NCI-H226 (cell line): ENCODE measurements at regions not wholly inside any gene's neighbourhood (a gene's known extent, or its start where the extent isn't known, plus 50 kb on each side); places are given as distances from the start of the nearest gene placed in this dataset.
A peak's percentile ranks its signal among the peaks of the same experiment; 100 is the strongest.
"Not testable (repeated sequence)": the region's sequence is repeated elsewhere in the genome, so short reads cannot be mapped to it uniquely, and the experiment has no call there.

ENCODE experiments used
- DNase-seq: peaks from one replicate; pipeline ENCODE4 v3.0.0-alpha.2; 2015

- no peak for DNase-seq
These were observed 780.9 kb downstream of the RPS29 start for GRCh38 chr14:48805315-48805714.

DNA sequence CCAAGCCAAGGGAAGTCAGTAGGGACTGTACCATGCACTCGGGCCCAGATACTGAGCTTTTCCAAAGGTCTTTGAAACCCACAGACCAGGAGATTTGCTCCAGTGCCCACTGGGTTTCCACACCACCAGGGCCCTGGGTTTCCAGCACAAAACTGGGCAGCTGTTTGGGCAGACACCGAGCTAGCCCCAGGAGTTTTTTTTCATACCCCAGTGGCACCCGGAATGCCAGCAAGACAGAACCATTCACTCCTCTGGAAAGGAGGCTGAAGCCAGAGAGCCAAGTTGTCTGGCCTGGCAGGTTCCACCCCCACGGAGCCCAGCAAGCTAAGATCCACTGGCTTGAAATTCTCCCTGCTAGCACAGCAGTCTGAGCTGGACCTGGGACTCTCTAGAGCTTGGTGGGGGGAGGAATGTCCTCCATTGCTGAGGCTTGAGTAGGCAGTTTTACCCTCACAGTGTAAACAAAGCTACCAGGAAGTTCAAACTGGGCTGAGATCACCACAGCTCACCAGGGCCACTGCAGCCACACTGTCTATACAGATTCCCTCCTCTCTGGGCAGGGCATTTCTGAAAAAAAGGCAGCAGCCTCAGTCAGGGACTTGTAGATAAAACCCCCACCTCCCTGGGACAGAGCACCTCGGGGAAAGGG is 793.7 kb downstream of the RPS29 start:
- peak; percentile 31 for DNase-seq

DNA sequence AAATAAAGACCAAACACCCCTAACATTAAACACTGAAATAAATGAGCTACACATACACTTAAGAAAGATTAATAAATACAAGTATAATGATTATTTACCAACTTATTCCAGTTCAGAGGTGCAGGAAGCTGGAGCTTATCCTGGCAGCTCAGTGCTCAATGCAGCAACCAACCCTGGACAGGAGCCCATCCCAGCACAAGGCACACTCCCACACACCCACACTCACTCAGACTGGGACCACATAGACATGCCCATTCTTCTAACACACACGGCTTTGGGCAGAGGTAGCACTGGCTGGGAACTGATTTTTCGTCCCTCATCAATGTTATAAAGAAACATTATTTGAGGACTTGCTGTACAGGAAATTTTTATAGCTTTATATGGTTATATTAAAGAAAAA is 797.4 kb downstream of the RPS29 start:
- peak; percentile 67 for DNase-seq

DNA sequence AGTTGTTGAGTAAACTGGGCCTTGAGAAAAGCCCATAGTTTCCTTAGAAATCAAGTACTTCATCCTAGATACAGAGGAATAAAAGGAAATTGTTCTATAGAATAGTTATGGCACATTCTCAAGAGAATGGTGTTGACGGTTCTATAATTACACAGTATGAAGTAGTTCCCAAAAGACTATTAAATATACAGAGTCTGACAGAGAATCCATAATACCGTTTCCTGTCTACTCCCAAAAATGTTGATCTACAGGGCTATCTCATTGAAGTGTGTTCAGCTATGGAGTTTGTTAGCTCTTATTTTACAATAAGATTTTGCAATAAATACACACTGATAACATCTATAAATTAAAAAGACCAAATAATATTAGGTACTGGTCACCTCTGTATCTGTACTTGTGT is 799.7 kb downstream of the RPS29 start:
- DNase-seq = no peak

DNA sequence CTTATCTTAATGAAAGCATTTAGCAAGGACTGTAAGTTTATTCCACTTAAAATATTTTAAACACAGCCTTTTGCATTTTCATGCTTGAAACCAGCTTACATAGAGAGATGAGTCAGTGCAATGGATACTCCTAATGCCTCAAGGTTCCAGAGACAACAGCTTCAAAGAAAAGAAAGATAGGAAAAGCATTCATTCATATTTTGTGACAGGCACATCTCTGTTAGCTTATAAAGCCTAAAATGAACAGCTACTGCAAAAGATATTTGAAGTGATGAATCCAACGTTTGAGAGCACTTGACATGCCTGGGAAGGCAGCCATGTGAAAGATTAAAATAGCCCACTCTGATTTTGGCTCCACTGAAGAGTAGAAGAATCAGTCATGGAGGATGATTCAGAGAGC is 814.5 kb downstream of the RPS29 start:
- peak; percentile 90 for DNase-seq

- DNase-seq = no peak
These were observed 834.9 kb downstream of the RPS29 start for GRCh38 chr14:48751293-48751692.

- DNase-seq = no peak
These were observed 838.0 kb downstream of the RPS29 start for GRCh38 chr14:48748151-48748675.

GRCh38 chr14:48747561-48748089 is 838.6 kb downstream of the RPS29 start:
- no peak for DNase-seq

DNA sequence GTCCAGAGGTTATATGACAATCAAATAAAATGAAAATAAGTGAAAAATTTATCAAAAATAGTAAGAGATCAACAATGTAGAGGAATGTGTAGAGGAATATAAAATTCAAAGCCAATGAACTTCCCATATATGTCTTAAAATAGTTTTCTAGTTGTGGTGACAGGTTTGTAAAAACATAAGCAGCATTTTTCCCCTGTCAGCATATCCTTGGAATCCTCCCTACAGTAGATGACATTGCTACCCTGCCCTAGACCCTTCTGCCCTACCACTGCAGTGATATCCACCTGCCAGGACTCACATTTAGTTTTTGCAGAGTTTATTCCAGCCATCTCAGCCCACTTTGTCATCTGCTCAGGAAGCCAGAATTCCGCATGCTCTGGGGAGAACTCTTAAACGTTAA is 842.0 kb downstream of the RPS29 start:
- DNase-seq = no peak

DNA sequence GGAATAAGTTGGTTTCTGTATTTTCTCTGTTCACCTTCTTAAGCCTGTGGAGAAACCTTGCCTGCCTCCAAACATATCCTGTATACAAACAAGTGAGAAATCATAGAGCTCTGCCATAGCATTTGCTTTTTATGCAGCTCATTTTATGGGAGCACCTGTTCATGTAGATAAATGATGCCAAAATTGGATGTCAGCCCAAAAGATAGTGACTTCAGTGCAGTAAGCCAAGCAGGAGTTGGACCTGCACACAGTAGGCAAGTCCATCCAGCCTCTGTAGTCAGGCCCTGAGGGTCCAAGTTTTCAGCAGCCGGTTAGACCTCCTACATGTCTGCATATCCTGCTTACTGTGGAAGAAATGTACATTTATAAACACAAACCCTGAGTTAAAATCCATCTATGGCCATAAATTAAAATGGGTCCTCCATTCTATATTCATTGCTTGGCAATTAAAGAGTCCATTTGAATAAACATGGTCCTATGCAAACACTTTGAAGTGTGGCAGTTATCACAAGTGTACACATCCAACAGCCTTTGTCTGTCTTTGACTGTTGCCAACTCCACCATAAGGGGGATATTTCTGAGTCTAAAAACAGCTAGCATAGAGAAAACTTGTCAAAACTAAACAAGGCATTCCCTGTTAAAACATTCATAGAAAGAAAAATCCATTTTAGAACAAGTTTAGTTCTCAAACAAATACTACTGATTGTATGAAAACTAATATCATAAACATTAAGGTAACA is 847.8 kb downstream of the RPS29 start:
- no peak for DNase-seq

- DNase-seq = no peak
These were observed 850.6 kb downstream of the RPS29 start for GRCh38 chr14:48735607-48736006.

GRCh38 chr14:48731260-48731659 is 854.9 kb downstream of the RPS29 start:
- peak; percentile 53 for DNase-seq

- peak; percentile 84 for DNase-seq
These were observed 860.0 kb downstream of the RPS29 start for GRCh38 chr14:48726080-48726642.

- DNase-seq = peak; percentile 93
These were observed 861.0 kb downstream of the RPS29 start for GRCh38 chr14:48725051-48725734.

DNA sequence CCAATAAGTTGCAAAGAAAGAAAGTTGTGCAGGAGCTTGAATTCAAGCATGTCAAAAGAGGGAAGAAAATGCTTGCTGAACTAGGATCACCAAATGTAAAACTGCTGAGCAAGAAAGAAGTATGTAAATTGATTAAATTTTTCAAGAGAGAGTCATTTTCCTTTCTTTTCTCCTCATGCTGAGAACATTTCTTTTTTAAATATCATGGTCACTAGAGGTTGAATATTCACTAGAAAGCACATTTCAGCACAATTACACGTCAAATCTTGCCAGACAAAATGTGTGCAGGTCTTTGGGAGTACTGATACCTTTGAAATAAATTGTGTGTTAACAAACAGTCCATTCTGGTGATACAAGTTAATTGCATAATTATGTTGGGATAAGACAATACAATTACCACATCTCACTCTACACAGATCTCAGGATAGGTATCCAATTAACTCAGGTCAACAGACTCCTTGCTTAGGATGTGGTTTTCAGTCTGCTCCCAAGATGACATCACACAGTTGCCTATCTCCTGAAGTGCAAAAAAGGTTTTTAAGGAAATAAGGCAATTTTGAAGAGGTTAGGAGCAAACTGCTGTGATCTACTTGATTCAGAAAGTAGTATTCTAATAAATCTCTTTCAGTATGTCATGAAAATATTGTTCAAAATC is 862.2 kb downstream of the RPS29 start:
- peak; percentile 72 for DNase-seq

DNA sequence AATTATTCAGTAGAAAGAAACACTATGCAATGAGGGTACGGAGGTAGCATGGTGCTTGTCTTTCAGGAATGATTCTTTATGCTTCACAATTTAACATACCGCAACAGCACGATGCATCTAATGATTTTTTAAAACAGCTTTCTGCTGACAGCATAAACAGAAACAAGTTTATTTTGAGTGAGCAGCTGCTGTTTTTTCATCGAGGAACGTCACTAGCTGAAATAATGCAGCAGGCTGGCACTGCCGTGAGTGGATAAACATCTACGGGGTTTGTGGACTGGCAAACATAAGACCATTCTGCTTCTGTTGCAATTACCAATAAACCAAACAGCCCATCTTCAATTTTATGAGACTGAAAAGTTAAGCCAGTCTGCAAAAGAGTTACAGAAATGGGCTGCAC is 871.8 kb downstream of the RPS29 start:
- DNase-seq = no peak

GRCh38 chr14:48710133-48710532 is 876.0 kb downstream of the RPS29 start:
- DNase-seq = no peak

DNA sequence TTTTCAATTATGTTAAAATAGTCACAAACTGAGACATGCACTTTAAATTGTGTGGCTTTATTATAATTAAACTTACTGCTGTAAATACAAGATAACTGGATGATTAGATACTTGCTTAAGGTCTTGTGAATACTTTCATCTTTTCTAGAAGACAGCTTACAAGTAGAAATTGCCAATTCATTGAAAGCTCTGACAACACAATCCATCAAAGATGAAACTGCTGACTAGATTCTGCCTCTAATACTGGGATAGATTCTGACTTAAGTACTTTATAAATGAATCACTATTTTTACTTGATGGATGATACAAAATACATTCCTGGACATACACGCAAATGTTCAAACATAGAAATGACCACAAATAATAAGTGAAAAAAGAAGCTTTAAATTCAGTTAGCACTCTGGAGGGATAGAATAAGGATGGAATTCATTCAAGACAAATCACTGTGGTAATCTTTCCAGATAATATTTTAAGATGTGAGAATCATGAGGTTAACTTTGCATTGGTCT is 876.8 kb downstream of the RPS29 start:
- no peak for DNase-seq

GRCh38 chr14:48704639-48705038 is 881.5 kb downstream of the RPS29 start:
- no peak for DNase-seq

GRCh38 chr14:48703728-48704467 is 882.3 kb downstream of the RPS29 start:
- peak; percentile 74 for DNase-seq

DNA sequence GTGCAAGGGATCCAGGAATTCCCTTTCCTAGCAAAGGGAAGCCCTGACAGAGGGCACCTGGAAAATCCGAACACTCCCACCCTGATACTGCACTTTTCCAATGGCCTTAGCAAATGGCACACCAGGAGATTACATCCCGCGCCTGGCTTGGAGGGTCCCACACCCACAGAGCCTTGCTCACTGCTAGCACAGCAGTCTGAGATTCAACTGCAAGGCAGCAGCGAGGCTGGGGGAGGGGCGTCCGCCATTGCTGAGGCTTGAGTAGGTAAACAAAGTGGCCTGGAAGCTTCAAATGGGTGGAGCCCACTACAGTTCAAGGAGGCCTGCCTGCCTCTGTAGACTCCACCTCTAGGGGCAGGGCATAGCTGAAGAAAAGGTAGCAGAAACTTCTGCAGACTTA is 888.8 kb downstream of the RPS29 start:
- DNase-seq = not testable (repeated sequence)

GRCh38 chr14:48693793-48694192 is 892.4 kb downstream of the RPS29 start:
- DNase-seq = peak; percentile 56
